ENCODE measurements at regions not wholly inside any gene's neighbourhood (a gene's known extent, or its start where the extent isn't known, plus 50 kb on each side); places are given as distances from the start of the nearest gene placed in this dataset.
A peak's percentile ranks its signal among the peaks of the same experiment; 100 is the strongest.

DNA sequence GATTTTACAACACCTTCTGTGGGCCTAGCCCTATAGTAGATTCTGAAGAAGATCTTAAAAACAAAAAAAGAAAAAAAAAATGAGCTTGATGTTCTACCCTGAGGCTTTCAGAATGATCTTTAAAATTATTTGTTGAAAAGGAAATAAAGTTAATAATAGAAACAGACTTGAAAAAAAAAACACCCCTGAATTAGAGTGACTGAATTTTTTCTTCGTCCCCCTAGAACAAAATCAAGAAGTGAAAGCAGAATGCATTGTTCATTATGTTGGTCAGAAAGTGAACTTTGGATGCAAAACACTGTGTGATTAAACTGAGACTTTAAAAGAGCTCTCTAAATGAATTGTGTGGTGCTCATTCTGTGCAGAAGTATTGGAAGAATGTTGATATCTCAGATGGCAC, 1384.4 kb upstream of the PIK3C3 start:
- DNase-seq (ENCODE audit: low spot score), result no peak

DNA sequence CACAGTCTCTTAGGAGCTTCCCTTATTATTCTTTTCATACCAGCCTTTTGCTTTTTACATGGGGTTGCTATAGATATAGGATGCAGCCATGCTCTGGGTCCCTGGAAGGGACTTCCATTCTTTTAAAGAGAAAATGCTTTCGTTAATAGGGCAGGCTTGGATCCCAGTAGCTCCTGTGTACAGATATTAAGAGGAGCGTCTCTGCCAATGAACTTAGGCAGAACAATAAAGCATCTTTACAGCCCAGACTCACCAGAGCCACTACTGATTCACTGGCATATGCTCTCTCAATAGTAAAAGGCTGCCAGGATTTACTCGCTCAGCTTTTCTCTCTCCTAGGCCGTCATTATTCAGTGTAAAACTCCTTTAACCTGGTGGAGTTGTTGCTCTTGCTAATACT, 1385.4 kb upstream of the PIK3C3 start:
- no peak for DNase-seq (ENCODE audit: low spot score)

DNA sequence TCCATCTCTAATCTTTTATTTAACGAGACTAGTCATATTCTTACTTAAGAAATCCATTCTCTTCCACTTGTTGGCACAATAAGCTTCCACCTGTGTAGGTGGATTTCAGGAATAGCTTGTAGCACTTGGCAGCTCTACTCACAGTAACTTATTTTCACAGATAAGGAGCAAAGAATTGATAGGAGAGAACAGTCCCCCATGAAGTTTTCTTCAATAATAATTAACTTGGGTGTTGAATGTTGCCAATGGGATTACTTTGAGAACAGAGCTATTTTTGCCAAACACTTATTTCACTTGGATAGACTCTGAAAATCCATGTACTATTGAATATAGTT, 1388.6 kb upstream of the PIK3C3 start:
- no peak for DNase-seq (ENCODE audit: low spot score)

DNA sequence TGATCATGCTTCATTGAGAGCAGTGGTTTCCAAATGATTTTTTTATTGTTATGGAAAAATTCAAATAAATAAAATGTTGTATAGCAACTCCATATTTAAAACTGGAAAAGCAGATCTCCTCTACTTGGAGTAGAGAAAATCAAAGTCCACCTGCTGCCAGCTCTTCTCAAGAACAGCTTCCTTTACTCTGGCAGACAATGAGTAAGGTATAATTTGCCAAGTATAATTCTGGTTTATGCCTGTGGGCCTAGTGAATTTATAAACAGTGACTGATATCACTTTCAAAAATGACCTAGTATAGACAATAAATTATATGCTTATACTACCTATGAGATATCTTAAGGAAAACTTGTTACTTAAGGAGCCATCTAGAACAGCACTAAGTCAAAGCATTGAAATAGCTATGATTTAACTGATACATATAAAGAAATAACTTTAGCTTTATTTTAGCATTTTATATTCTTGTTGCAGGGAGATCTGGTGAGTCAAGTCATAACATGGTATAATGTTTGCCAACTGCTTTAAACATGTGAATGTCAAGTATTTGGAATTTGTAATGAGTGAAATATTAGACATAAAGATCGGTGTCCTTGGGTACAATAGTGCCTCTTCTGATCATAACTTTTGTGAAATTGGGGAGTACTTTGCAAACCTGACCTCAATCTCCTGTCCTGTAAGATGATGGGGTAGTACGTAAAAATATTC, 1389.1 kb upstream of the PIK3C3 start:
- no peak for DNase-seq (ENCODE audit: low spot score)

DNA sequence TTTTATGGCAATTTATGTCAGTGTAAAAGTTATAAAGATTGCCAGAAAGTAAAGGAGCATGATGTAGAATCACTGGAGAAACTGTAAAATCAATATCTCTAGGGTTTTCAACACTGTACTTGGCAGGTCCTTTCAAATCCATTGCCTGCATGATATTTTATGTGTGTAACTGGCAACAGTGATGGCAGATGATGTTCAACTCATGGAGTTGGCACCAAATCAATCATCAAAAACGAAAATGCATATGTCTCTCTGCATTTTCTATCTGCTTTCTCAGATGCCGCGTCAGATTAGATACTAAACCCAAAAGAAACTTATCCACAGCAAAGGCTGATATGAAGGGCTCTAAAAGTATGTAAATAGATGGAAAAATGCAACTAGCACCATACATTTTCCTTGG, 1395.5 kb upstream of the PIK3C3 start:
- no peak for DNase-seq (ENCODE audit: low spot score)

DNA sequence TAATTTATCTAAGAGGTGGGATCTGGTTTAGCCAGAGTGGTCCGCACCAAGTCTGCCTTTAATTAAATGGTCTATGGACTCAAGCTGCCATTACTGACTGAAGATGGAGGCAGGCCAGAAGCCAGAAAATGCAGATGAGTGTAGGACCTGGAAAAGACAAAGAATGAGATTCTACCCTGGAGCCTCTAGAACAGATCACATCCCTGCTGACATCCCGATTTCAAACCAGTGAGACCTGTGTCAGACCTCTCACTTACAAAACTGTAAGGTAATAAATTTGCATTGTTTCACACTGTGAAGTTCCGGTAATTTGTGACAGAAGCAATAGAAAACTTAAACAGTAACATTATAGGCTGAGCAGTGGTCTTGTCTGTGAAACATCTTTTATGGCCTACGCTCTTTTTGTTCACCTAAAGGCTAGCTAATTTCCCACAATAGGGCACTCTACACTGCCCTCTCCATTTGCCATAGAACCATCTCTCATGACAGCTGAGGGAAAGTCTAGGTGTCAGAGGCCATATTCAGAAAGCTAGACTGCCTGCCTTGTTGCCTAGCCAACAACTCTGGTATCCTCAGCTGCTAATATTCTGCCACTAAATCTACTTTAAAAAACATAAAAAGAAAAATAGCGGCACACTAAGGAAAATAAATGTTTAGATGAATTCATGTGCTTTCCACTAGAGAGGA, 1396.2 kb upstream of the PIK3C3 start:
- no peak for DNase-seq (ENCODE audit: low spot score)

- DNase-seq (ENCODE audit: low spot score), result peak; percentile 31
These were observed 1399.1 kb upstream of the PIK3C3 start for GRCh38 chr18:40555914-40556313.

GRCh38 chr18:40553029-40553428, 1402.0 kb upstream of the PIK3C3 start:
- peak; percentile 35 for DNase-seq (ENCODE audit: low spot score)

DNA sequence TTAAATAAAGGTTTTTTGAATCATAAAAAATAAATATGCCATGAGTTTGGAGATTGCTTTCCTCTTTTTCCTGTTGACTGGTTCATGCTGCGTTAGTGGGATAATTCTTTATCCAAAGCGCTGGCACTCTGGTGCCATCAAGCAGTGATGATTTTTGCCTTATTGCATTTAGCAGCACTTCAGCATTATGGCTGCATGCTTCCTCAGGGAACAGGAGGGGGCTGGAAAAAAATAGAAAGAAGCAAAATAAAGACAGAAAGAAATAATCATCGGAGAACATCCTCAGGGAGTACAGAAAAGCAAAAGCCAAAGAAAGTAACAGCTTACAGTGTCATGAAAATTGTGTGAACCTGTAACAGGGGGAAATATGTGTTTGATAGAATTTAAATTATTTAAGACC, 1408.2 kb upstream of the PIK3C3 start:
- no peak for DNase-seq (ENCODE audit: low spot score)

DNA sequence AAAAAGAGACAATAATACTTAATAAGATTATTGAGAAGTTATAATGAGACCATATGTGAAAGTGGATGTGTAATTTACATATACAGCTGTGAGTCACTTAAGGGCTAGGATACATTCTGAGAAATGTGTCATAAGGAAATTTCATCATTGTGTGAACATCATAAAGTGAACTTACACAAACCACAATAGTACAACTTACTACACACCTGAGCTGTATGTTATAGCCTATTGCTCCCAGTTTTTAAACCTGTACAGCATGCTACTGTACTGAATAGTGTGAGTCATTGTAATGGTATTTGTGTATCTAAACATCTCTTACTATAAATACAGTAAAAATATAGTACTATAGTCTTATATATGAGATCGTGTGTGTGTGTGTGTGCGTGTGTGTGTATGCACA, 1420.3 kb upstream of the PIK3C3 start:
- DNase-seq (ENCODE audit: low spot score), result peak; percentile 21

DNA sequence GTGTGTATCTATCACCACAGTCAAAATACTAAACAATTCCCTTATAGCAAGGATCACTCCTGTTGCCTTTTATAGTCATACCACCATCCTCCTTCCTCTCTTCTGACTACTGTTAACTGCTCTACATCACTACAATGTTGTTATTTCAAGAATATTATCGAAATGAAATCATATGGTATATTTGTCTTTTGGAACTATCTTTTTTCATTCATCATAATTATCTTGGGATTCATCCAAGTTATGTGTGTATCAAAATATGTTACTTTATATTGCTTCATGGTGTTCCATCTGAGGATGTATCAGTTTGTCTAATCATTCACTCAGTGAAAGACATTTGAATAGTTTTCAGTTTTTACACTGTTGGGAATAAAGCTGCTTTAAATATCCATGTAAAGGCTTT, 1423.0 kb upstream of the PIK3C3 start:
- no peak for DNase-seq (ENCODE audit: low spot score)

- DNase-seq (ENCODE audit: low spot score), result no peak
These were observed 1424.0 kb upstream of the PIK3C3 start for GRCh38 chr18:40531051-40531450.

- peak; percentile 42 for DNase-seq (ENCODE audit: low spot score)
These were observed 1425.6 kb upstream of the PIK3C3 start for GRCh38 chr18:40529478-40529877.

DNA sequence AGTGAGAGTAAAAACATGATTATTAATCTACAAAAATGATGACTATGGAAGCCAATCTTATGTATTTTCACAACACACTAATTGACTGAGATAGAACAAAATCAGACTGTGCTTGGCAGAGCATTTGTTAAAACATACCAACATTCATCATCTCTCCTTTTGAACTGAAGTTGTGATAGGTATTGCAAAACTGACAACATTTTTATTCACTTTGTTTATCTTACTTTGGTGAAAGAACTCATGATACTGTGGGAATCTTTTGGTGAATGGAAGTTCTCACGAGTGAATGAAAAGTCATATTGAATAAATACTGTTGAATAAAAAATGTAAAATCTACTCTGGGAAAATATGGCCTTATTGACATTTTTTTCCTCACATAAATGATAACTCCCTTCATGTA, 1430.2 kb upstream of the PIK3C3 start:
- DNase-seq (ENCODE audit: low spot score), result no peak

- no peak for DNase-seq (ENCODE audit: low spot score)
These were observed 1431.7 kb upstream of the PIK3C3 start for GRCh38 chr18:40523287-40523686.

GRCh38 chr18:40501026-40501425, 1454.0 kb upstream of the PIK3C3 start:
- no peak for DNase-seq (ENCODE audit: low spot score)

DNA sequence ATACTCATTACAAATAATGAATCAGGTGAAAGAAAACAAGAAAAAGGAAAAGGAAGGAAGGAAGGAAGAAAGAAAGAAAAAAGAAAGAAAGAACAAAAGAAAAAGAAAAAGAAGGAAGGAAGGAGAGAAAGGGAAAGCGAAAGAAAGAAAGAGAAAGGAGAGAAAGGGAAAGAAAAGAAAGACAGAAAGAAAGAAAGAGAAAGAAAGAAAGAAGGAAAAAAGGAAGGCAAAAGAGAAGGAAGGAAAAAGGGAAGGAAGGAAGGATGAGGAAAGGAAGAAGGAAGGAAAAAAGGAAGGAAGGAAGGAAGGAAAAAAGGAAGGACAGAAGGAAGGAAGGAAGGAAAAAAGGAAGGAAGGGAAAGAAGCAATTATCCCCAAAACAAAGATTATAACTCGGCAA, 1460.4 kb upstream of the PIK3C3 start:
- no peak for DNase-seq (ENCODE audit: low spot score)

DNA sequence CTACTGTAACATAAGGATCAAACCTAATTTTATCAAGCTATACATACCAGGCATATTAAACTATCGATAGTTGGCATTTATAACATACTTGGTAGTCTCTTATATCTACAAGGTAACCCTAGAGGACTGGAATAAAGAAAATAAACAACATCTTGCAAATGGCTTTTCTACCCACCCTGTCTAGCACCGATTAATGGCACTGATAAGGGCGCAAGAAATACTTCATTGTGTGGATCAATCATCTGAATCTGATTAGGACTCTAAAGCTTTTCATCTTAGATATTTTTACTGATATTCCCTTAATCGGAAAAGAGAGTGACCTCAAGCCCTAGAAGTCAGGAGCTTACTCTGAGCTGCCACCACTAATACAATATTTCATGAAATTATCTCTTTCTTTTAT, 1461.7 kb upstream of the PIK3C3 start:
- DNase-seq (ENCODE audit: low spot score), result no peak

- no peak for DNase-seq (ENCODE audit: low spot score)
These were observed 1465.7 kb upstream of the PIK3C3 start for GRCh38 chr18:40489301-40489700.

- peak; percentile 42 for DNase-seq (ENCODE audit: low spot score)
These were observed 1469.7 kb upstream of the PIK3C3 start for GRCh38 chr18:40485318-40485717.

DNA sequence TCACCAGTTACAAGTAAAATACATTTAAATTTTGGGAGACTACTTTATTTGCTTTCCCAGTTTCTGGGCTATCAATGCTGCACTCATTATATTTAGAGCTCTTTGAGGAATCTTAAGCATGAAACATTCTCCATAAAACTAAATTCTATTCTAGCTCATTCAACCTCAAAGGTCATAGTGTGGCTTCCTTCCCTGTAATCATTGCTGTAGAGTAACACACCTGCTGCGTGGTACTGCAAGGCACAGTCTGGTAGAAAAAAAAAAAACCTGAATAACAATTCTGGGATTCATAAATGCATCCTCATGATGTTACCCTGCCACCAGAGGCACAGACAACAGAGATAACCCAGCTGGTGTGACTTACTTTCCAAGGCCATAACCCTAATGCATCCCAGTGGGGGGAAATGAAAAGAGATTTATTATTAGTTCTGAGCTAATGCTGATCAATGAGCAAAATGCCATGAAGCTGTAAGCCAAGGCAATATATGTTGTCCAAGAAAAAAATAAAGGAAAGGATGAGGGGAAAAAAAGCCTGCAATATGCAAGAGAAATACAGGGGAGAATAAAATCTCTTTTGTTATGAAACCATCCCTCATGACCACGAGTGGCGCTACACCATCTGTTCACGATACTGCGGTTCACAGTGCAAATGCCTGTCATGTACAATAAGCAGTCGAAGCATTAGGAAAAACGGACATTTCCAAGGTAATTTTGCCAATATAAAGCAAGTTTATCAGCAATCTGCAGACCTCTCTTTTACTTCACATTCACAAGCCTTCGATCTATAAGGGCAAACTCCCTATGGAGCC, 1481.6 kb upstream of the PIK3C3 start:
- DNase-seq (ENCODE audit: low spot score), result peak; percentile 27

DNA sequence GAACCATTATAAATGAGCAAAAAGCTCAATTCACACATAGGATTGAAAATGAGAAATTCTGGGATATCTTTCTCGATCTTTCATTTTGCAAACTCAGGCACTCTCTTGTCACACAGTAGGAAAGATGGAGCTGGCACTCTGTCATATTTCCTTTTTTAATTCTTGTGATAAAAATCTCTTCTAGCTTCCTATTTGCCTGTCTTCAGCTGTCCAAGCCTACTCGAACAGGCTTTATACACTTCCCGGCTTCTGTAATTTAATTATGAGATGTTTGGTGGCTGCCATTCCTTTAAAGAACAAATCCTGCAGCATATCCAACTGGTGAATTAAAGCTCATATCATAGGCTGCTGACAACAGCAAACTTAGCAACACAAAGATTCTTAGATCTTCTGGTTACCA, 1484.3 kb upstream of the PIK3C3 start:
- no peak for DNase-seq (ENCODE audit: low spot score)

DNA sequence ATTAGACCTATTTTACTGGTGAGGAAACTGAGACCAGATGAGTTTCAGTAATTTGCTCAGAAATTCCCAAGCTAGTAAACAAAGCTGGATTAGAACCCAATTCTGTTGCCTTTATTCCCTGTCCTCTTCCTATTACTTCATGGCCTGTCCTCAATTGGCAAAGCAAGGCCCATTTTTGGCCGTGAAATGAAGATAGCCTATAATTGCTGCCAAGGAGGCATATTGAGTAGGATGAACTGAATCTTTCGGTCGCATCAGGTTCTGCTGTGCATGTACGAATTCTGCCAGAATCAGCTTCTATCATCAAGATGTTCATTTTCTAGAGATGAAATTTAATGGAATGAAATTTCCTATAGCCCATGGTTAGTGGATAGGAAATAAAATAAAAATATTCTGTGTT, 1485.2 kb upstream of the PIK3C3 start:
- no peak for DNase-seq (ENCODE audit: low spot score)
